ENCODE measurements at regions not wholly inside any gene's neighbourhood (a gene's known extent, or its start where the extent isn't known, plus 50 kb on each side); places are given as distances from the start of the nearest gene placed in this dataset.

- TF ChIP-seq, protein P1, sequence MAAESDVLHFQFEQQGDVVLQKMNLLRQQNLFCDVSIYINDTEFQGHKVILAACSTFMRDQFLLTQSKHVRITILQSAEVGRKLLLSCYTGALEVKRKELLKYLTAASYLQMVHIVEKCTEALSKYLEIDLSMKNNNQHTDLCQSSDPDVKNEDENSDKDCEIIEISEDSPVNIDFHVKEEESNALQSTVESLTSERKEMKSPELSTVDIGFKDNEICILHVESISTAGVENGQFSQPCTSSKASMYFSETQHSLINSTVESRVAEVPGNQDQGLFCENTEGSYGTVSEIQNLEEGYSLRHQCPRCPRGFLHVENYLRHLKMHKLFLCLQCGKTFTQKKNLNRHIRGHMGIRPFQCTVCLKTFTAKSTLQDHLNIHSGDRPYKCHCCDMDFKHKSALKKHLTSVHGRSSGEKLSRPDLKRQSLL (tag by site-specific recombination; IDR thresholded peaks at IDR 0.05) = no peak
- TF ChIP-seq REST (tag by site-specific recombination; IDR thresholded peaks at IDR 0.05) (no peak), ZBTB26 (tag by site-specific recombination; optimal IDR thresholded peaks at IDR 0.05) (no peak), ZNF302 (tag by site-specific recombination; IDR thresholded peaks at IDR 0.05; ENCODE audit: low read depth) (no peak)
Observed at GRCh38 chr11:104736502-104736901, 161.8 kb downstream of the CASP12 start (continued).

DNA sequence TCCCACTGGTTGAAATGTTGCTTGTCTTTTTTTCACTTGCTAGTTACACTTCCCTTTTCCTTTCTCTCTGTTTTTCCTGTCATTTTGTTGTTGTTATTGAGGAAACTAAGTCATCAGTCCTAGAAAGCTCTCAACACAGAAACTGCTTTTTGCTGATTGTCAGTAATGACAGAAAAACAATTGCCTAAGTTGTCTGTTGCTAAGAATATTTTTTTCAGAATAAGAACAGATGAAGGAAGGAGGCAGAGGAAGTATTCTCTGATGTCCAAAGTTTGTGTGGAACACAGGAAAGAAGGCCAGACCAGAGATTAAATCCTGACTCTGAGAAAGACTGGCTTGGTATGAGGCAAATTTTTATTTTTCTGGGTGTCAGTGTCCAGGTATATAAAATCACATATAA, 163.3 kb downstream of the CASP12 start:
- H3K9me3 ChIP-seq (ENCODE audit: control insufficient read depth, insufficient read depth, low read depth, low read length) = no peaks in the 10 kb centered on the region
- H3K36me3 ChIP-seq (ENCODE audit: control insufficient read depth in 2 of 2, insufficient read depth in 1 of 2, low read length in 2 of 2) = no peaks in the 10 kb centered on the region
- POLR2A ChIA-PET = no interaction called here
- no peaks in the 10 kb centered on the region for H3K4me1 ChIP-seq (ENCODE audit: control insufficient read depth, insufficient read depth, low read length)
- CTCF ChIA-PET = no interaction called here
- TF ChIP-seq ZSCAN23 (tag by site-specific recombination; IDR thresholded peaks at IDR 0.05) (no peak), ZNF561 (tag by site-specific recombination; IDR thresholded peaks at IDR 0.05; ENCODE audit: borderline replicate concordance) (no peak), HOXA7 (CRISPR knock-in tag; IDR thresholded peaks at IDR 0.05; ENCODE audit: borderline replicate concordance) (no peak), ZNF639 (tag by site-specific recombination; IDR thresholded peaks at IDR 0.05) (no peak), ZNF112 (tag by site-specific recombination; IDR thresholded peaks at IDR 0.05) (no peak), ZNF157 (tag by site-specific recombination; IDR thresholded peaks at IDR 0.05) (no peak)
- TF ChIP-seq, protein P2, sequence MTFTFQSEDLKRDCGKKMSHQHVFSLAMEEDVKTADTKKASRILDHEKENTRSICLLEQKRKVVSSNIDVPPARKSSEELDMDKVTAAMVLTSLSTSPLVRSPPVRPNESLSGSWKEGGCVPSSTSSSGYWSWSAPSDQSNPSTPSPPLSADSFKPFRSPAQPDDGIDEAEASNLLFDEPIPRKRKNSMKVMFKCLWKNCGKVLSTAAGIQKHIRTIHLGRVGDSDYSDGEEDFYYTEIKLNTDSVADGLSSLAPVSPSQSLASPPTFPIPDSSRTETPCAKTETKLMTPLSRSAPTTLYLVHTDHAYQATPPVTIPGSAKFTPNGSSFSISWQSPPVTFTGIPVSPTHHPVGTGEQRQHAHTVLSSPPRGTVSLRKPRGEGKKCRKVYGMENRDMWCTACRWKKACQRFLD (tag by site-specific recombination; IDR thresholded peaks at IDR 0.05) = no peak
- TF ChIP-seq, protein P3, sequence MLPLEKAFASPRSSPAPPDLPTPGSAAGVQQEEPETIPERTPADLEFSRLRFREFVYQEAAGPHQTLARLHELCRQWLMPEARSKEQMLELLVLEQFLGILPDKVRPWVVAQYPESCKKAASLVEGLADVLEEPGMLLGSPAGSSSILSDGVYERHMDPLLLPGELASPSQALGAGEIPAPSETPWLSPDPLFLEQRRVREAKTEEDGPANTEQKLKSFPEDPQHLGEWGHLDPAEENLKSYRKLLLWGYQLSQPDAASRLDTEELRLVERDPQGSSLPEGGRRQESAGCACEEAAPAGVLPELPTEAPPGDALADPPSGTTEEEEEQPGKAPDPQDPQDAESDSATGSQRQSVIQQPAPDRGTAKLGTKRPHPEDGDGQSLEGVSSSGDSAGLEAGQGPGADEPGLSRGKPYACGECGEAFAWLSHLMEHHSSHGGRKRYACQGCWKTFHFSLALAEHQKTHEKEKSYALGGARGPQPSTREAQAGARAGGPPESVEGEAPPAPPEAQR (tag by site-specific recombination; IDR thresholded peaks at IDR 0.05) = no peak
- H3K4me3 ChIP-seq (ENCODE audit: low read depth, low read length) = no peak overlapping the region
- no peak overlapping the region for H3K27ac ChIP-seq (ENCODE audit: extremely low read depth, low read depth, low read length)

DNA sequence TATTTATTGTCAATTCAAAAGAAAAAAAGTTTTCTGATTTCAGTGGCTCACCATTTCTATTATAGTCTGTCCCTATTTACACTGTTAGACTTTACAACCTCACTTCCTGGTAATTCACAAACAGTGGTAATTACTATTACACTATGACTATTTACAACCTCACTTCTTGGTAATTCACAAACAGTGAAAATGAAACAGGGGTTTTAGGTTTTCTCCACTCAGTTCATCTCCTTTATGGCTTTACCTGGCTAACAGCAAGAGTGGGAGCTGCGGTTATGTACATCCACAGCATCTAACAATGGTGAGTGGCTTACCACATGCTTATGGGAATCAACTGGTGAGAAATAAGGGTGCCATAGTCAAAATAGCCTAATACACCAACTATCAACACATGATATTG, 166.4 kb downstream of the CASP12 start:
- H3K4me3 ChIP-seq (ENCODE audit: low read depth, low read length) = no peak overlapping the region
- no peaks in the 10 kb centered on the region for H3K36me3 ChIP-seq (ENCODE audit: control insufficient read depth in 2 of 2, insufficient read depth in 1 of 2, low read length in 2 of 2)
- POLR2A ChIA-PET = no interaction called here
- no peaks in the 10 kb centered on the region for H3K9me3 ChIP-seq (ENCODE audit: control insufficient read depth, insufficient read depth, low read depth, low read length)
- H3K27ac ChIP-seq (ENCODE audit: extremely low read depth, low read depth, low read length) = no peak overlapping the region
- CTCF ChIA-PET = interaction anchor here (0.6 kb wide), 1 partner anchor 17 kb away, joined by 3 read pairs; no protein-coding TSS in a partner anchor
- no peaks in the 10 kb centered on the region for H3K4me1 ChIP-seq (ENCODE audit: control insufficient read depth, insufficient read depth, low read length)
- no peak for TF ChIP-seq ZNF768 (tag by site-specific recombination; IDR thresholded peaks at IDR 0.05)
- TF ChIP-seq ZNF18 (tag by site-specific recombination; IDR thresholded peaks at IDR 0.05) = no peak
- no peak for TF ChIP-seq ZNF223 (tag by site-specific recombination; IDR thresholded peaks at IDR 0.05)
- no peak for TF ChIP-seq SALL2 (tag by site-specific recombination; IDR thresholded peaks at IDR 0.05; ENCODE audit: borderline replicate concordance)
- TF ChIP-seq ZBTB20 (tag by site-specific recombination; IDR thresholded peaks at IDR 0.05) = no peak
- no peak for TF ChIP-seq SETDB1 (IDR thresholded peaks at IDR 0.05; ENCODE audit: insufficient read length, low read length)
- TF ChIP-seq KLF7 (tag by site-specific recombination; IDR thresholded peaks at IDR 0.05; ENCODE audit: borderline replicate concordance) = no peak
- TF ChIP-seq, protein P4, sequence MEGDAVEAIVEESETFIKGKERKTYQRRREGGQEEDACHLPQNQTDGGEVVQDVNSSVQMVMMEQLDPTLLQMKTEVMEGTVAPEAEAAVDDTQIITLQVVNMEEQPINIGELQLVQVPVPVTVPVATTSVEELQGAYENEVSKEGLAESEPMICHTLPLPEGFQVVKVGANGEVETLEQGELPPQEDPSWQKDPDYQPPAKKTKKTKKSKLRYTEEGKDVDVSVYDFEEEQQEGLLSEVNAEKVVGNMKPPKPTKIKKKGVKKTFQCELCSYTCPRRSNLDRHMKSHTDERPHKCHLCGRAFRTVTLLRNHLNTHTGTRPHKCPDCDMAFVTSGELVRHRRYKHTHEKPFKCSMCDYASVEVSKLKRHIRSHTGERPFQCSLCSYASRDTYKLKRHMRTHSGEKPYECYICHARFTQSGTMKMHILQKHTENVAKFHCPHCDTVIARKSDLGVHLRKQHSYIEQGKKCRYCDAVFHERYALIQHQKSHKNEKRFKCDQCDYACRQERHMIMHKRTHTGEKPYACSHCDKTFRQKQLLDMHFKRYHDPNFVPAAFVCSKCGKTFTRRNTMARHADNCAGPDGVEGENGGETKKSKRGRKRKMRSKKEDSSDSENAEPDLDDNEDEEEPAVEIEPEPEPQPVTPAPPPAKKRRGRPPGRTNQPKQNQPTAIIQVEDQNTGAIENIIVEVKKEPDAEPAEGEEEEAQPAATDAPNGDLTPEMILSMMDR (tag by site-specific recombination; IDR thresholded peaks at IDR 0.05) = no peak

All from HEK293 (cell line).